DOHH2 (cell line): ENCODE measurements at regions not wholly inside any gene's neighbourhood (a gene's known extent, or its start where the extent isn't known, plus 50 kb on each side); places are given as distances from the start of the nearest gene placed in this dataset.

Experiments used
- EZH2phosphoT487 ChIP-seq: fragments of 200-600 bp; sonication (generic); IDR thresholded peaks from 2 replicates; pipeline ENCODE4 v1.6.1; 2017; ENCODE audit warnings: borderline replicate concordance, mild to moderate bottlenecking, antibody characterized with exemption, low read length, moderate library complexity, mixed read lengths
- TF ChIP-seq, protein P1 (sequence below): fragments of 200-600 bp; sonication (generic); IDR thresholded peaks from one replicate; pipeline ENCODE4 v1.5.1; 2014; ENCODE audit warnings: antibody characterized with exemption, mild to moderate bottlenecking, low read depth, low read length; ENCODE audit not compliant: poor library complexity, severe bottlenecking

DNA sequence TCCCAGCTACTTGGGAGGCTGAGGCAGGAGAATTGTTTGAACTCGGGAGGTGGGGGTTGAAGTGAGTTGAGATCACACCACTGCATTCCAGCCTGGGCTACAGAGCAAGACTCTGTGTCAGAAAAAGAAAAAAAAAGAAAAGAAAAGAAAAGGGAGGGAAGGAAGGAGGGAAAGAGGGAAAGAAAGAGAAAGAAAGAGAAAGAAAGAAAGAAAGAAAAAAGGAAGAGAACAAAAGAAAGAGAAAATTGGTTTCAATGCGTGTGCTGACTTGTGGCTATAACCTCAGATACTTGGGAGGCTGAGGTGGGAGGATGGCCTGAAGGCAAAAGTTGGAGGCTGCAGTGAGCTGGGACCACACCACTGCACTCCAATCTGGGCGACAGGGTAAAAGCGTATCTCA is 128.4 kb upstream of the TBX3 start:
- TF ChIP-seq, protein P1, sequence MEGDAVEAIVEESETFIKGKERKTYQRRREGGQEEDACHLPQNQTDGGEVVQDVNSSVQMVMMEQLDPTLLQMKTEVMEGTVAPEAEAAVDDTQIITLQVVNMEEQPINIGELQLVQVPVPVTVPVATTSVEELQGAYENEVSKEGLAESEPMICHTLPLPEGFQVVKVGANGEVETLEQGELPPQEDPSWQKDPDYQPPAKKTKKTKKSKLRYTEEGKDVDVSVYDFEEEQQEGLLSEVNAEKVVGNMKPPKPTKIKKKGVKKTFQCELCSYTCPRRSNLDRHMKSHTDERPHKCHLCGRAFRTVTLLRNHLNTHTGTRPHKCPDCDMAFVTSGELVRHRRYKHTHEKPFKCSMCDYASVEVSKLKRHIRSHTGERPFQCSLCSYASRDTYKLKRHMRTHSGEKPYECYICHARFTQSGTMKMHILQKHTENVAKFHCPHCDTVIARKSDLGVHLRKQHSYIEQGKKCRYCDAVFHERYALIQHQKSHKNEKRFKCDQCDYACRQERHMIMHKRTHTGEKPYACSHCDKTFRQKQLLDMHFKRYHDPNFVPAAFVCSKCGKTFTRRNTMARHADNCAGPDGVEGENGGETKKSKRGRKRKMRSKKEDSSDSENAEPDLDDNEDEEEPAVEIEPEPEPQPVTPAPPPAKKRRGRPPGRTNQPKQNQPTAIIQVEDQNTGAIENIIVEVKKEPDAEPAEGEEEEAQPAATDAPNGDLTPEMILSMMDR: no peak
- TF ChIP-seq EZH2phosphoT487: no peak
